DND-41 (cell line): ENCODE measurements at regions not wholly inside any gene's neighbourhood (a gene's known extent, or its start where the extent isn't known, plus 50 kb on each side); places are given as distances from the start of the nearest gene placed in this dataset.

Experiments used
- ATAC-seq: fragments of 200-7000 bp; cut with Tn5 transposase; 3 replicates; pipeline ENCODE4 v1.9.1; 2021; ENCODE audit warnings: low read depth; ENCODE audit not compliant: insufficient read depth
- DNase-seq: peaks from one replicate; pipeline ENCODE4 v3.0.0-alpha.2; 2020
- H2AFZ ChIP-seq: 2 replicates; pipeline ENCODE4 v1.6.0; 2012; ENCODE audit warnings: low read depth, low read length
- H3K27ac ChIP-seq: 2 replicates; pipeline ENCODE4 v1.5.1; 2012; ENCODE audit warnings: low read length, inconsistent platforms
- H3K27me3 ChIP-seq: fragments of 200-600 bp; sonication (generic); 2 replicates; pipeline ENCODE4 v1.6.0; 2012; ENCODE audit warnings: low read length, mild to moderate bottlenecking, inconsistent platforms; ENCODE audit not compliant: insufficient read depth, poor library complexity
- H3K36me3 ChIP-seq: 2 replicates; pipeline ENCODE4 v1.5.1; 2012; ENCODE audit warnings: low read length, inconsistent platforms; ENCODE audit not compliant: insufficient read depth
- H3K4me1 ChIP-seq: 2 replicates; pipeline ENCODE4 v1.5.1; 2012; ENCODE audit warnings: mild to moderate bottlenecking, low read length; ENCODE audit not compliant: insufficient read depth
- H3K4me2 ChIP-seq: 2 replicates; pipeline ENCODE4 v1.6.0; 2012; ENCODE audit warnings: mild to moderate bottlenecking, moderate library complexity, low read length, inconsistent platforms; ENCODE audit not compliant: insufficient read depth
- H3K4me3 ChIP-seq, 2 experiments: fragments of 200-600 bp in 1 of 2; shearing (Covaris generic) in 1 of 2; 2 replicates each; pipeline ENCODE4 v1.5.1; 2012 to 2016; ENCODE audit warnings: inconsistent platforms in 2 of 2, low read length in 2 of 2, mild to moderate bottlenecking in 2 of 2, low read depth in 1 of 2, moderate library complexity in 1 of 2
- H3K79me2 ChIP-seq: 2 replicates; pipeline ENCODE4 v1.6.0; 2012; ENCODE audit warnings: low read length, inconsistent platforms; ENCODE audit not compliant: insufficient read depth
- H3K9ac ChIP-seq: 2 replicates; pipeline ENCODE4 v1.6.0; 2012; ENCODE audit warnings: low read depth, mild to moderate bottlenecking, inconsistent platforms, low read length, moderate library complexity
- H3K9me3 ChIP-seq: 2 replicates; pipeline ENCODE4 v1.5.1; 2012; ENCODE audit warnings: low read length, moderate library complexity, mild to moderate bottlenecking, inconsistent platforms; ENCODE audit not compliant: insufficient read depth, severe bottlenecking
- H4K20me1 ChIP-seq: 2 replicates; pipeline ENCODE4 v1.6.0; 2012; ENCODE audit warnings: low read length; ENCODE audit not compliant: insufficient read depth
- CTCF ChIP-seq: IDR thresholded peaks from 2 replicates; pipeline ENCODE4 v1.5.1; 2012; ENCODE audit warnings: borderline replicate concordance, low read length, moderate library complexity, mild to moderate bottlenecking; ENCODE audit not compliant: poor library complexity, severe bottlenecking; ENCODE audit errors: extremely low read depth
- EZH2 ChIP-seq: IDR thresholded peaks from 3 replicates; pipeline ENCODE4 v1.6.1; 2012; ENCODE audit warnings: borderline replicate concordance, low read depth, mild to moderate bottlenecking, moderate library complexity, low read length, inconsistent platforms; ENCODE audit not compliant: severe bottlenecking

GRCh38 chr18:73850782-73851181, 296.9 kb downstream of the FBXO15 start:
- H2AFZ ChIP-seq: no peak overlapping the region
- no peak overlapping the region for H3K9ac ChIP-seq
- H3K9me3 ChIP-seq: no peaks in the 10 kb centered on the region
- no peak overlapping the region for H3K4me2 ChIP-seq
- no peak for DNase-seq
- H3K27ac ChIP-seq: no peak overlapping the region
- no peaks in the 10 kb centered on the region for H3K27me3 ChIP-seq
- no peak for TF ChIP-seq CTCF
- no peak for TF ChIP-seq EZH2
- H3K79me2 ChIP-seq: no peaks in the 10 kb centered on the region
- H3K36me3 ChIP-seq: no peaks in the 10 kb centered on the region
- no peaks in the 10 kb centered on the region for H4K20me1 ChIP-seq
- no peak for ATAC-seq
- H3K4me1 ChIP-seq: no peaks in the 10 kb centered on the region
- no peak overlapping the region for H3K4me3 ChIP-seq

- H3K27me3 ChIP-seq: no peaks in the 10 kb centered on the region
- no peaks in the 10 kb centered on the region for H3K9me3 ChIP-seq
- H3K4me3 ChIP-seq: no peak overlapping the region
- no peak overlapping the region for H3K9ac ChIP-seq
- DNase-seq (no peak), ATAC-seq (no peak)
- H4K20me1 ChIP-seq: no peaks in the 10 kb centered on the region
- no peak overlapping the region for H2AFZ ChIP-seq
- no peaks in the 10 kb centered on the region for H3K4me1 ChIP-seq
- H3K79me2 ChIP-seq: no peaks in the 10 kb centered on the region
- no peak overlapping the region for H3K4me2 ChIP-seq
- TF ChIP-seq CTCF (no peak), EZH2 (no peak)
- H3K36me3 ChIP-seq: no peaks in the 10 kb centered on the region
- no peak overlapping the region for H3K27ac ChIP-seq
Observed at GRCh38 chr18:73848656-73849055, 299.0 kb downstream of the FBXO15 start.

- H2AFZ ChIP-seq: no peak overlapping the region
- no peak overlapping the region for H3K4me2 ChIP-seq
- H3K9ac ChIP-seq: no peak overlapping the region
- DNase-seq: no peak
- H3K27ac ChIP-seq: no peak overlapping the region
- ATAC-seq: no peak
- H3K36me3 ChIP-seq: no peaks in the 10 kb centered on the region
- H3K9me3 ChIP-seq: no peaks in the 10 kb centered on the region
- no peaks in the 10 kb centered on the region for H3K79me2 ChIP-seq
- no peak for TF ChIP-seq EZH2
- no peak for TF ChIP-seq CTCF
- H3K4me1 ChIP-seq: peaks cover 7% of the 10 kb centered on the region
- H4K20me1 ChIP-seq: no peaks in the 10 kb centered on the region
- H3K27me3 ChIP-seq: no peaks in the 10 kb centered on the region
- H3K4me3 ChIP-seq: no peak overlapping the region
Observed at GRCh38 chr18:73843455-73843854, 304.2 kb downstream of the FBXO15 start.
